Stomach (tissue), 8 donors: ENCODE measurements at regions not wholly inside any gene's neighbourhood (a gene's known extent, or its start where the extent isn't known, plus 50 kb on each side); places are given as distances from the start of the nearest gene placed in this dataset.

Source experiments
- DNase-seq, 2 donors: peaks; one replicate each; pipeline versions ENCODE4 v3.0.0 to v3.0.0-alpha.2; 2013 to 2019
- H3K27ac ChIP-seq, 5 donors: fragments of 200-600 bp in 4 of 5; sonication (generic) in 4 of 5; one replicate each; pipeline ENCODE4 v1.5.1; 2013 to 2019; ENCODE audit warnings: mild to moderate bottlenecking in 1 of 5, moderate library complexity in 1 of 5
- H3K27me3 ChIP-seq, 3 donors: fragments of 200-600 bp; sonication (generic); one replicate each; pipeline ENCODE4 v1.5.1; 2017 to 2019; ENCODE audit warnings: mixed run types in 1 of 3
- H3K36me3 ChIP-seq, 4 donors: fragments of 200-600 bp; sonication (generic); 1 replicate in 3 of 4; 2 replicates in 1 of 4; pipeline ENCODE4 v1.5.1; 2016 to 2019
- H3K4me1 ChIP-seq, 4 donors: fragments of 200-600 bp; sonication (generic); one replicate each; pipeline ENCODE4 v1.5.1; 2016 to 2019
- H3K4me3 ChIP-seq, 4 donors: fragments of 200-600 bp; sonication (generic) in 3 of 4; one replicate each; pipeline ENCODE4 v1.5.1; 2016 to 2019; ENCODE audit warnings: mild to moderate bottlenecking in 1 of 4
- H3K9me3 ChIP-seq, 4 donors: fragments of 200-600 bp; sonication (generic); one replicate each; pipeline ENCODE4 v1.5.1; 2016 to 2019
- CTCF ChIP-seq, 7 experiments: fragments of 450-650 bp in 4 of 7; fragments of 200-600 bp in 3 of 7; sonication (generic) in 3 of 7; IDR thresholded peaks; one replicate each; pipeline ENCODE4 v1.5.1; 2016 to 2019; ENCODE audit warnings: antibody characterized with exemption in 7 of 7, control low read depth in 2 of 7, mild to moderate bottlenecking in 1 of 7
- EP300 ChIP-seq: sonication (generic); formaldehyde crosslinking; IDR thresholded peaks from one replicate; pipeline ENCODE4 v1.6.1; 2017; ENCODE audit warnings: antibody characterized with exemption
- POLR2A ChIP-seq, 4 donors: fragments of 450-650 bp; IDR thresholded peaks; one replicate each; pipeline ENCODE4 v1.6.1; 2016; ENCODE audit warnings: antibody characterized with exemption in 4 of 4, control low read depth in 2 of 4, mild to moderate bottlenecking in 1 of 4, moderate library complexity in 1 of 4
- POLR2AphosphoS5 ChIP-seq, 3 donors: sonication (generic); formaldehyde crosslinking; IDR thresholded peaks; one replicate each; pipeline ENCODE4 v1.6.1; 2016; ENCODE audit warnings: antibody characterized with exemption in 3 of 3
- WGBS, 5 donors: extraction: QIAGEN DNeasy Blood & Tissue Kit in 3 of 5; methylation state at CpG; one replicate each; pipeline versions ENCODE4 v1.1.5 to v1.1.7; 2013 to 2018; 5-methylcytosine and 5-hydroxymethylcytosine counted together
- intact Hi-C: fragments of 100-400 bp; cut with DNase I; formaldehyde crosslinking; loops from one replicate; pipeline ENCODE4 v1.15.1; 2023; ENCODE audit warnings: low total_unique reads
- donor health status: healthy with polysubstance abuse.
- donor health status: Bipolar disorder and iron deficiency.
- donor health status: healthy.

GRCh38 chr1:195012995-195013394 is 1595.2 kb downstream of the KCNT2 start:
- no peak for DNase-seq
- Histone ChIP-seq H3K27ac (no peak overlapping the region), H3K4me3 (no peak overlapping the region), H3K36me3 (no peaks in the 10 kb centered on the region), H3K27me3 (no peaks in the 10 kb centered on the region), H3K4me1 (no peaks in the 10 kb centered on the region), H3K9me3 (peaks cover 0 to 17% (median 0%) of the 10 kb centered on the region in 4 donors)
- intact Hi-C loops = no loop called here
- no peak for TF ChIP-seq CTCF (IDR thresholded peaks at IDR 0.05)
- TF ChIP-seq POLR2A (IDR thresholded peaks at IDR 0.05) = no peak
- TF ChIP-seq POLR2AphosphoS5 (IDR thresholded peaks at IDR 0.05) = no peak
- 64 to 87% (median 73%) methylated on average over 5 of the region's 5 CpGs for WGBS, 5 donors

DNA sequence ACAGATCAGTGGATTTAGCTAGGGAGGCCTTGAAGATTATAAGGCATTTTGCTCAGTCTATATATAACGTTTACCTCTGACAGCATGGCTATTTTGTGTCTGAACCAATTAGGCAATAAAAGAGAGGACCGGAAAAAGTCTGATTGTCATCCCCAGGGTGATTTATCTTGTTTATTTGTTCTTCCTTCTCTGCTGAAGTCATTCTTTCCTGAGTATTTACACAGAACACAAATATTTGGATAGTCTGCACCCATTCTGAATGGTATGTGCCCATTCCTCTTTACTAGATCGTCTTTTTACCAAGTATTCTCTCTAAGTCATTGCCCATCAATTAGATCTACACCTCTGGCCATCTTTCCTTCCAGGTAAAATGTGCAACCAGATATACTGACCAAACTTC is 1602.9 kb downstream of the KCNT2 start:
- H3K4me1 ChIP-seq = no peaks in the 10 kb centered on the region
- H3K4me3 ChIP-seq = no peak overlapping the region
- H3K27me3 ChIP-seq = no peaks in the 10 kb centered on the region
- no peak for TF ChIP-seq EP300
- no peak for DNase-seq
- H3K9me3 ChIP-seq = peaks cover 0 to 8% (median 3%) of the 10 kb centered on the region in 4 donors
- no peaks in the 10 kb centered on the region for H3K36me3 ChIP-seq
- WGBS, 5 donors = 16 to 45% (median 27%) methylated on average over 3 of the region's 3 CpGs
- intact Hi-C loops = no loop called here
- H3K27ac ChIP-seq = no peak overlapping the region

- H3K9me3 ChIP-seq = no peaks in the 10 kb centered on the region
Observed at GRCh38 chr1:194990483-194990882, 1617.8 kb downstream of the KCNT2 start.

GRCh38 chr1:194975913-194976312 is 1632.3 kb downstream of the KCNT2 start:
- H3K27ac ChIP-seq = no peak overlapping the region
- TF ChIP-seq EP300 (no peak), POLR2AphosphoS5 (IDR thresholded peaks at IDR 0.05) (no peak), POLR2A (IDR thresholded peaks at IDR 0.05) (no peak), CTCF (IDR thresholded peaks at IDR 0.05) (no peak)
- no peak for DNase-seq
- no peak overlapping the region for H3K4me3 ChIP-seq
- 63 to 78% (median 72%) methylated on average over 1 of the region's 1 CpG for WGBS, 5 donors
- intact Hi-C loops = no loop called here
- no peaks in the 10 kb centered on the region for H3K9me3 ChIP-seq
- H3K36me3 ChIP-seq = no peaks in the 10 kb centered on the region
- H3K4me1 ChIP-seq = no peaks in the 10 kb centered on the region
- no peaks in the 10 kb centered on the region for H3K27me3 ChIP-seq

More at GRCh38 chr1:194990483-194990882, 1617.8 kb downstream of the KCNT2 start:
- no peak for TF ChIP-seq POLR2A (IDR thresholded peaks at IDR 0.05)
- TF ChIP-seq CTCF (IDR thresholded peaks at IDR 0.05) = no peak
- no peak for TF ChIP-seq EP300
- TF ChIP-seq POLR2AphosphoS5 (IDR thresholded peaks at IDR 0.05) = no peak
- intact Hi-C loops = no loop called here
- no peak overlapping the region for H3K27ac ChIP-seq
- 87 to 93% (median 87%) methylated on average over 2 of the region's 2 CpGs for WGBS, 5 donors
- no peaks in the 10 kb centered on the region for H3K4me1 ChIP-seq
- H3K27me3 ChIP-seq = no peaks in the 10 kb centered on the region
- no peak for DNase-seq
- H3K4me3 ChIP-seq = no peak overlapping the region
- no peaks in the 10 kb centered on the region for H3K36me3 ChIP-seq

DNA sequence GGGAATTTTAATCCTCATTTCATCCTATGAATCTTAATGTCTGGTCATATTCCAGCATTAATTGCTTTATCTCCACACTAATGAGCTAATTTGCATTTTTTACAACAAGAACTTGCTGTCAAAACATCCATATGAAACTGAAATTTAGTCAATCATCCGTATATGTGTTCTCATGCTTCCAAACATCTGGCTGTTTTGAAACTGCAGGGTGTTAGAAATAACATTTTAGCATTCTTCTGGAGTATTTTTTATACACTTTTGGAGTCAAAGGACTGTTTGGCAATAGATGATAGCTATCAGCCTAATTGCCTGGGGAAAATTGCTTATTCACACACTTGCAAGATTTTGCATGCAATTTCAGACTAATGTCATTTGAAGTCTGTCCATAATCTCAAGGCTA is 1639.3 kb downstream of the KCNT2 start:
- no peaks in the 10 kb centered on the region for H3K36me3 ChIP-seq
- DNase-seq = no peak
- no peak for TF ChIP-seq EP300
- no peak for TF ChIP-seq CTCF (IDR thresholded peaks at IDR 0.05)
- TF ChIP-seq POLR2AphosphoS5 (IDR thresholded peaks at IDR 0.05) = no peak
- TF ChIP-seq POLR2A (IDR thresholded peaks at IDR 0.05) = no peak
- H3K4me1 ChIP-seq = no peaks in the 10 kb centered on the region
- WGBS, 5 donors = 48 to 84% (median 76%) methylated on average over 1 of the region's 1 CpG
- H3K27ac ChIP-seq = no peak overlapping the region
- intact Hi-C loops = no loop called here
- H3K4me3 ChIP-seq = no peak overlapping the region
- no peaks in the 10 kb centered on the region for H3K9me3 ChIP-seq
- no peaks in the 10 kb centered on the region for H3K27me3 ChIP-seq
